ENCODE measurements at regions not wholly inside any gene's neighbourhood (a gene's known extent, or its start where the extent isn't known, plus 50 kb on each side); places are given as distances from the start of the nearest gene placed in this dataset.

DNA sequence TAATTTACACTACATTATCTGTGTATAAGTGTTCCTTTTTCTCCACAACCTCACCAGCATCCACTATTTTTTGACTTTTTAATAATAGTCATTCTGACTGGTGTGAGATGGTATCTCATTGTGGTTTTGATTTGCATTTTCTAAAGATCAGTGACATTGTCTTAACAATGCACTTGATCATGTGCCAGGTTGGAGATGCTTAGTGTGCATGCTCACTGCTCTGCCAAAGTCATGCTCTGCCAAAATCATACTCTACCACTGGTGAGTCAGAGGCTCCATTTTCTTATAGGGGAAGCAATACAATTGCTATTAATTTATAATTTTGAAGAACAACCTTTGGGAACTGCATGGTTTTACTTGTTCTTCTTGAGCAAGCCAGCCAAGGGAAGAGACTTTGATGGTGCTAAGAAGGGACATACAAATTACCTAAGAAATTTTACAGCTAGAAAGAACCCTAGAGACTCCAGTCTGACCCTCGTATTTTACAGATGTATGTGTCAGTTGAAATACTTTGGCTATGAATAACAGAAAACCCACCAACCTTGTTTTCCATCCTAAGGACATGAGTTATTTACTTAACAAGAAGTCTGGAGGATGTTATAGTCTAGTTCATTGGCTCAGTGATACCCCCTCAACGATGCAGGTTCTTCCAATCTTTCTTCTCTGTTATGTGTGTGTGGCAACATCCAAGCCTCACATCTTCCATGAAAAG lies 368.9 kb downstream of the DDX10 start:
- no peaks in the 10 kb centered on the region for H3K27me3 ChIP-seq
- 80% methylated on average over 2 of the region's 2 CpGs for WGBS, 2 donors
- no peak for DNase-seq
- H3K36me3 ChIP-seq, result no peaks in the 10 kb centered on the region
- no peaks in the 10 kb centered on the region for H3K9me3 ChIP-seq
- no peak for ATAC-seq (ENCODE audit: low FRiP score in 2 of 2)
- no peak overlapping the region for H3K27ac ChIP-seq
- H3K4me1 ChIP-seq, result no peaks in the 10 kb centered on the region
- no peak for TF ChIP-seq POLR2AphosphoS5 (IDR thresholded peaks at IDR 0.05)
- TF ChIP-seq, protein P1, sequence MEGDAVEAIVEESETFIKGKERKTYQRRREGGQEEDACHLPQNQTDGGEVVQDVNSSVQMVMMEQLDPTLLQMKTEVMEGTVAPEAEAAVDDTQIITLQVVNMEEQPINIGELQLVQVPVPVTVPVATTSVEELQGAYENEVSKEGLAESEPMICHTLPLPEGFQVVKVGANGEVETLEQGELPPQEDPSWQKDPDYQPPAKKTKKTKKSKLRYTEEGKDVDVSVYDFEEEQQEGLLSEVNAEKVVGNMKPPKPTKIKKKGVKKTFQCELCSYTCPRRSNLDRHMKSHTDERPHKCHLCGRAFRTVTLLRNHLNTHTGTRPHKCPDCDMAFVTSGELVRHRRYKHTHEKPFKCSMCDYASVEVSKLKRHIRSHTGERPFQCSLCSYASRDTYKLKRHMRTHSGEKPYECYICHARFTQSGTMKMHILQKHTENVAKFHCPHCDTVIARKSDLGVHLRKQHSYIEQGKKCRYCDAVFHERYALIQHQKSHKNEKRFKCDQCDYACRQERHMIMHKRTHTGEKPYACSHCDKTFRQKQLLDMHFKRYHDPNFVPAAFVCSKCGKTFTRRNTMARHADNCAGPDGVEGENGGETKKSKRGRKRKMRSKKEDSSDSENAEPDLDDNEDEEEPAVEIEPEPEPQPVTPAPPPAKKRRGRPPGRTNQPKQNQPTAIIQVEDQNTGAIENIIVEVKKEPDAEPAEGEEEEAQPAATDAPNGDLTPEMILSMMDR (IDR thresholded peaks at IDR 0.05), result no peak
- TF ChIP-seq POLR2A (IDR thresholded peaks at IDR 0.05), result no peak
- TF ChIP-seq EP300 (IDR thresholded peaks at IDR 0.05), result no peak
- no peak overlapping the region for H3K4me3 ChIP-seq

DNA sequence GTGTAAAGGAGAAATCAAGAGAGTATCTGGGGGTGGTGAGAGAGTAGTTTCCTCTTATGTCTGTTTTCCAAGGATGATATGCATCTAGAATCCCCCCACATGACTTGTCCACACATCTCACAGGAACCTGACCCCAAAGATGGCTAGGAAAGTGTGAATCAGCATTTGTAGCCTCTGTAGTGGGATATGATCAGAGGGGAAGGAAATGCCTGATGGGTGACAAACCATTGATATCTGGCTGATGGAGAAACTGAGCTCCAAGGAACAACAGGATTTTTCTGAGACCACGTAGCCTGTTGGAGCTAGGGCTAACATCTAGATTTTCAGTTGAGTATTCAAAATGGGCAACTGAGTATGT lies 369.4 kb downstream of the DDX10 start:
- no peak for ATAC-seq (ENCODE audit: low FRiP score in 2 of 2)
- no peak for DNase-seq
- Histone ChIP-seq H3K4me1 (no peaks in the 10 kb centered on the region), H3K36me3 (no peaks in the 10 kb centered on the region), H3K4me3 (no peak overlapping the region), H3K27ac (no peak overlapping the region), H3K27me3 (no peaks in the 10 kb centered on the region), H3K9me3 (no peaks in the 10 kb centered on the region)
- TF ChIP-seq, protein P1 (IDR thresholded peaks at IDR 0.05), result no peak
- TF ChIP-seq POLR2AphosphoS5 (IDR thresholded peaks at IDR 0.05) (no peak), EP300 (IDR thresholded peaks at IDR 0.05) (no peak), POLR2A (IDR thresholded peaks at IDR 0.05) (no peak)
- WGBS, 2 donors, result 91 to 94% methylated on average over 1 of the region's 1 CpG

- no peaks in the 10 kb centered on the region for H3K36me3 ChIP-seq
- no peak overlapping the region for H3K27ac ChIP-seq
- ATAC-seq (ENCODE audit: low FRiP score in 2 of 2) (no peak), DNase-seq (no peak)
- H3K27me3 ChIP-seq, result no peaks in the 10 kb centered on the region
- TF ChIP-seq, protein P1 (IDR thresholded peaks at IDR 0.05), result no peak
- H3K4me1 ChIP-seq, result no peaks in the 10 kb centered on the region
- no peaks in the 10 kb centered on the region for H3K9me3 ChIP-seq
- H3K4me3 ChIP-seq, result no peak overlapping the region
- WGBS, 2 donors, result 94 to 100% methylated on average over 1 of the region's 1 CpG
Observed at GRCh38 chr11:109035284-109035683, 370.4 kb downstream of the DDX10 start.

GRCh38 chr11:109036011-109036410 lies 371.1 kb downstream of the DDX10 start:
- Histone ChIP-seq H3K9me3 (no peaks in the 10 kb centered on the region), H3K27me3 (no peaks in the 10 kb centered on the region), H3K36me3 (no peaks in the 10 kb centered on the region), H3K4me1 (no peaks in the 10 kb centered on the region), H3K4me3 (no peak overlapping the region), H3K27ac (no peak overlapping the region)
- TF ChIP-seq POLR2AphosphoS5 (IDR thresholded peaks at IDR 0.05), result no peak
- TF ChIP-seq EP300 (IDR thresholded peaks at IDR 0.05), result no peak
- TF ChIP-seq POLR2A (IDR thresholded peaks at IDR 0.05), result no peak
- TF ChIP-seq, protein P1 (IDR thresholded peaks at IDR 0.05), result no peak
- no peak for ATAC-seq (ENCODE audit: low FRiP score in 2 of 2)
- WGBS, 2 donors, result 87 to 94% methylated on average over 2 of the region's 2 CpGs
- no peak for DNase-seq

Measured in upper lobe of left lung (tissue), 6 donors.